IPS-18c (cell line): ENCODE measurements at regions not wholly inside any gene's neighbourhood (a gene's known extent, or its start where the extent isn't known, plus 50 kb on each side); places are given as distances from the start of the nearest gene placed in this dataset.

ENCODE experiments used
- H3K4me3 ChIP-seq: 2 replicates; pipeline ENCODE4 v1.7.0; 2013; ENCODE audit warnings: low read depth, mild to moderate bottlenecking, low read length, moderate library complexity; ENCODE audit not compliant: insufficient read depth
- H3K9me3 ChIP-seq: one replicate; pipeline ENCODE4 v1.6.1; 2013; ENCODE audit warnings: mild to moderate bottlenecking, low read length, moderate library complexity; ENCODE audit not compliant: control insufficient read depth, insufficient read depth

- no peak overlapping the region for H3K4me3 ChIP-seq
Measured at GRCh38 chr13:61010358-61010757, 405.3 kb downstream of the PCDH20 start.

GRCh38 chr13:61002686-61003085 is 413.0 kb downstream of the PCDH20 start:
- H3K9me3 ChIP-seq, result peaks cover 11% of the 10 kb centered on the region
- no peak overlapping the region for H3K4me3 ChIP-seq

More at GRCh38 chr13:61010358-61010757, 405.3 kb downstream of the PCDH20 start:
- peaks cover 16% of the 10 kb centered on the region for H3K9me3 ChIP-seq

- H3K4me3 ChIP-seq, result no peak overlapping the region
- H3K9me3 ChIP-seq, result no peaks in the 10 kb centered on the region
Measured at GRCh38 chr13:60990032-60990733, 425.5 kb downstream of the PCDH20 start.

DNA sequence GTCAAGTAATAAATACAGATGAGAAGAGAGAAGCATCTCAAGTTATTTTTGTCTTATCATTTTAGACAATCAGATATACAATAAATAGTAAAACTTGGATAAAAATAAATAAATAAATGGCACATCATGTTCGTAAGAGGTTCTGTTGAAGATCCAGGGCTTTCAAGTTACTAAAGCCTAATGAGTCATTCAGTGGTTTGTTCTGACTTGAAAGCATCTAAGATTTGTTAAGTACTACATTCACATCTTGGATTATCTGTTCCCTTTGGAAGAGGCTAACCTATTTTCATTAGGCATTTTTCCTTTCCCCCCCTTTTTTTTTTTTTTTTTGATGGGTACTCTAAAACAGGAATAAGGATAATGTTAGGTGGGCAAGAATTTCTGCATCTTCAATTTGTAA is 429.3 kb downstream of the PCDH20 start:
- Histone ChIP-seq H3K4me3 (no peak overlapping the region), H3K9me3 (no peaks in the 10 kb centered on the region)

DNA sequence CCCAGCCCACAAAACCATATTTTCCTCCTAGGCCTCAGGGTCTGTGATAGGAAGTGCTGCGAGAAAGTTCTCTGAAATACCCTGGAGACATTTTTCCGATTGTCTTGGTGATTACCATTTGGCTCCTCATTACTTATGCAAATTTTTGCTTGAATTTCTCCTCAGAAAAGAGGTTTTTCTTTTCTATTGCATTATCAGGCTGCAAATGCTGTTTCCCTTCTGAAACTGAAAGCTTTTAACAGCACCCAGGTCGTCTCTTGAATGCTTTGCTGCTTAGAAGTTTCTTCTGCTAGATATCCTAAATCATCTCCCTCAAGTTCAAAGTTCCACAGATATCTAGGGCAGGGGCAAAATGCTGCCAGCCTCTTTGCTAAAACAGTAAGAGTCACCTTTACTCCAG is 434.2 kb downstream of the PCDH20 start:
- Histone ChIP-seq H3K4me3 (no peak overlapping the region), H3K9me3 (no peaks in the 10 kb centered on the region)

DNA sequence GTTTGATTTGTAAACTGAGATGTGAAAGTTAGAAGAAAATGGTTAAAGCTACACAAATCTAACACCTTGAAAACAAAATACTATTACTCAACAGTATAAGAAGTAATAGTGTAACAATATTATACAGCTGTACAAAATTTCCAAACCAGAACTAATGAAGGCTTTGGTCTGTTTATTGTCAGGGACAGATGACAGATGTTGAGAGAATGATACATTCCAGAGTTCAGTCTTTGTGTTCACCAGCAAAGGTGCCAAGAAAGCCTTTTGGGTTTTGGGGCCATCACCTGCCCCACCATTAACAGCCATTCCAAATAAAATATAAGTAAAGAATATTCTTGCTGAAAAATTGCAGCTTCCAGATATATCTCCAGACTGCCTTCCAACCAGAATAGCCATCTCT is 439.3 kb downstream of the PCDH20 start:
- H3K4me3 ChIP-seq, result no peak overlapping the region
- H3K9me3 ChIP-seq, result peaks cover 3% of the 10 kb centered on the region

GRCh38 chr13:60974296-60974695 is 441.4 kb downstream of the PCDH20 start:
- H3K9me3 ChIP-seq, result peaks cover 3% of the 10 kb centered on the region
- no peak overlapping the region for H3K4me3 ChIP-seq

GRCh38 chr13:60973529-60973928 is 442.1 kb downstream of the PCDH20 start:
- Histone ChIP-seq H3K9me3 (peaks cover 3% of the 10 kb centered on the region), H3K4me3 (no peak overlapping the region)

DNA sequence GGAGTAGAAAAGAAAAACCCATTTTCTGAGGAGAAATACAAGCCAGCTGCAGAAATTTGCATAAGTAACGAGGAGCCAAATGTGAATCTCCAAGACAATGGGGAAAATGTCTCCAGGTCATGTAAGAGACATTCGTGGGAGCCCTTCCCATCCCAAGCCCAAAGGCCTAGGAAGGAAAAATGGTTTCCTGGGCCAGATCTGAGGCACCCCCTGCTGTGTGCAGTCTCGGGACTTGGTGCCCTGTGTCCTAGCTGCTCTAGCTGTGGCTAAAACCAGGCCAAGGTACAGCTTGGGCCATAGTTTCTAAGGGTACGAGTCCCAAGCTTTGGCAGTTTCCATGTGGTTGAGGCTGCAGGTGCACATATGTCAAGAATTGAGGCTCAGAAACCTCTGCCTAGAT is 444.9 kb downstream of the PCDH20 start:
- H3K4me3 ChIP-seq, result no peak overlapping the region
- H3K9me3 ChIP-seq, result peaks cover 3% of the 10 kb centered on the region

- Histone ChIP-seq H3K9me3 (peaks cover 3% of the 10 kb centered on the region), H3K4me3 (no peak overlapping the region)
Measured at GRCh38 chr13:60969656-60970055, 446.0 kb downstream of the PCDH20 start.

DNA sequence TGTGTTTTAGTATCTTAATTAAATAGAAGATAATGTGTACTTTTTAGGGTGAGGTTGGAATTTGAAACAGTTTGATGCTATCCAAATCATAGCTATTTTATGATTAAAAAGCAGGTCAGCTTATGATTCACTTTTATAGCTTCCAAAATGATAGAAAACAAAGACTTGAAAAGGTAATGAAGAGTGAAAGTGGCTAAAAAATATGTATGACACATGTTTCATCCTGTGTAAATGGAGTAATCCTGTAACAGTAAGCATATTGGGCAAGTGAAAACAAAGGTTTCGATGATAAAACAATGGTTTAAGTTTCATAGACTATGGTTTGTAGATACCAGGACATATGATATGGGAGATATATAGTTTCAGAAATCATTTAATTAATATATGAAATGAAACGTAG is 456.2 kb downstream of the PCDH20 start:
- no peak overlapping the region for H3K4me3 ChIP-seq
- no peaks in the 10 kb centered on the region for H3K9me3 ChIP-seq

GRCh38 chr13:60957816-60958215 is 457.8 kb downstream of the PCDH20 start:
- no peak overlapping the region for H3K4me3 ChIP-seq
- no peaks in the 10 kb centered on the region for H3K9me3 ChIP-seq

DNA sequence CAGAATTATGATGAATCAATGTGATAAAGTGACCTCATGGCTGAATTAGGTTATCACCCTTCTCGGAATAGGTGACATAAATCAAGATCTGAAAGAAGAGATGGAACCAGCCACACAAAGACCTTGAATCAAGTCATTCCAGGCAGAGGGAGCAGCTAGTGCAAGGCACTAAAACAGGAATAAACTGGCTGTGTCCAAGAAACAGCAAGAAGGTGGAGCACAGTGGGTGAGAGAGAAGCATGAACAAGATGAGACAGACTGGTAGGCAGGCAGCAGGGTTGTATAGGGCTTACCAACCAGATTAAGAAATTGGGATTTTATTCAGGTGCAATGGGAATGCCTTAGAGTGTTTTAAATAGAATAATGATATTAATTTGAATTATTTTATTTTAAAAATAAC is 470.3 kb downstream of the PCDH20 start:
- Histone ChIP-seq H3K4me3 (no peak overlapping the region), H3K9me3 (no peaks in the 10 kb centered on the region)

DNA sequence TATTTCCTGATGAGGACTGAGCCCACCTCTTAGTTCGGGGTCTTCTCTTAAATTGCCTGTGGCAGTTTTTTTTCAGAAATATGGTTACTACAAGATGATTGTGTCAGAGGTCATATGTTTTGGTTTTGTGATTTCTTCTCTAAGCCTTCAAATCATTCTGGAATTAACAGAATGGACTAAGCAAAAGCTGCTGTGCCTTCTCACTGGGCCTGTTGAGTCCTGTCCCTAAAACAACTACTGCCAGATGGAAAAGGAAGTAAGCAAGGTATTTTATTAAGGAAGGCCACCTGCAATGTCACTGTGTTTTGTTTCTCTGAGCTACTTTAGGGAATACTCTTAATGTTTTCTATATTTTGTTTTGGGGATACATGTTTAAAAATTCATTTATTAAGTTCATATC is 470.8 kb downstream of the PCDH20 start:
- H3K4me3 ChIP-seq, result no peak overlapping the region
- H3K9me3 ChIP-seq, result no peaks in the 10 kb centered on the region

DNA sequence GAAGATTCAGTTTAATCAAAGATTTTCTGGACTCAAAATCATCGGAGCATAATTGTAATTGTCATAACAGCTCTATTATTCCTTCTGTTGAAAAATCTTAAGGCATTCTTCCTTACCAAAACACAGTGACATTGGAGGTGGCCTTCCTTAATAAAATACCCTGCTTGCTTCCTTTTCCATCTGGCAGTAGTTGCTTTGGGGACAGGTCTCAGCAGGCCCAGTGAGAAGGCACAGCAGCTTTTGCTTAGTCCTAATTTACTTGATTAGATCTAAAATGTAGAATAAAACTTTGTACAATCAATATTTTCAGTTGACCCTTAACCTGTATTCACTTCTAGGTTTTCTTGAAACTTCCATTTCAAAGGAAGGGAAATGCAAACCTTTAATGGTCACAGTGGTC is 471.6 kb downstream of the PCDH20 start:
- Histone ChIP-seq H3K4me3 (no peak overlapping the region), H3K9me3 (no peaks in the 10 kb centered on the region)

DNA sequence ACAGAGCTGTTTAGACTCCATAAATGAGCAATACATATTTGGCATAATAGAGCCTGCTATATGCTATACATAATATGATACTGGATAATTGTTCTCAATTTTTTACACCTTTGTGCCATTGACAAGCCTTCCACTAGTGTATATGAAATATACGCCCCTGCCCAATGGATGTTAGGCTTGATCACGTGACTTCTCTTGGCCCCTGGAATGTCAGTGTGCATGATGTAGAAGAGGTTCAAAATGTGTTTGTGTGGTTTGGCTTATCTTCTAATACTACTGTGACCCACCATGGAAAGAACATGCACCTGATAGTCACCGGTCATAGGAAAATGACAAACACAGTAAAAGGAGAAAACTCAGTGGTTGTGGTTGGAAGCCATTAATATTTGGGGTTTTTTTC is 479.4 kb downstream of the PCDH20 start:
- Histone ChIP-seq H3K4me3 (no peak overlapping the region), H3K9me3 (no peaks in the 10 kb centered on the region)

DNA sequence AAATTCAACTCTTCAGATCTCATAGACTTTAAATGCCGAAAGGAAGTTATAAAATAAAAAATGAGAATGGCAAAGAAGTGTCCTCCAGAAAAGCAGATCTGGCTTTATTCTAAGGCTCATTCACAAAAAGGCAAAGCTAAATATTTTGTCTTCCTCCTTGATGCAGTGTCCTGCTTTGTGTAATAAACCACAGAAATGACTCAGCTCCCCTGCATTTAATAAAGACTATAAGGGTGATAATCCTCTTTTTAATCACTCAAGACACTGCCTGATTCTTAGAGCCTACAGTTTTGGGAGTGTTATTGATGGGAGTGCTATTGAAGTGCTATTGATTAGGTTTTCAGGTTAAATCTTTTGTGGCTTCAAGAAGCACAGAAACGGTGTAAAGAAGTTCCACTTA is 482.0 kb downstream of the PCDH20 start:
- Histone ChIP-seq H3K9me3 (no peaks in the 10 kb centered on the region), H3K4me3 (no peak overlapping the region)

- H3K4me3 ChIP-seq, result no peak overlapping the region
- no peaks in the 10 kb centered on the region for H3K9me3 ChIP-seq
Measured at GRCh38 chr13:60931858-60932546, 483.6 kb downstream of the PCDH20 start.

GRCh38 chr13:60925686-60926085 is 490.0 kb downstream of the PCDH20 start:
- H3K9me3 ChIP-seq, result no peaks in the 10 kb centered on the region
- H3K4me3 ChIP-seq, result no peak overlapping the region
